ENCODE measurements at regions not wholly inside any gene's neighbourhood (a gene's known extent, or its start where the extent isn't known, plus 50 kb on each side); places are given as distances from the start of the nearest gene placed in this dataset.

DNA sequence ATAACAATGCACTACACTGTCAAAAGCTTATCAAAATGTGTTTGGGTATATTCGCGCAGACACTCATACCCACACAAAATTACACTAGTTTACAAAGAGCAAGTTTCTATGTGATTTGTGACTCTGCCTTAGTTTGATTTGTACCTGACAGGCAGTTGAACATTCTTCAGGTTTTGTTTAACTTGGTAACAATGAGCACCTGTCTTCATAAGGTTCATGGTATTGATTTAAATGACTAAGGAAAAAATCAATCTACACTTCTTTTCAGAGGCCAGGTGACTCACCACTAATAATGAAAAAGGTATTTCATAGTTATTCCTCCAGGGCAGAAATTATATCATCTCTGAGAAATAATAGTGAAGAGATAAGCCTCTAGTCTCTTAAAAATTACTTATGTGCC lies 1114.6 kb upstream of the AGA start:
- H3K27me3 ChIP-seq (ENCODE audit: control insufficient read depth in 1 of 2, insufficient read depth in 2 of 2, low read length in 2 of 2) = no peaks in the 10 kb centered on the region
- no peaks in the 10 kb centered on the region for H3K79me2 ChIP-seq (ENCODE audit: insufficient read depth, low read length)
- no peak overlapping the region for H3K4me2 ChIP-seq (ENCODE audit: low read depth, low read length)
- ChIA-PET POLR2A (no interaction called here), CTCF (ENCODE audit: low intra/inter-chr PET ratio, low total read pairs) (no interaction called here)
- H4K20me1 ChIP-seq (ENCODE audit: insufficient read depth, low read length) = no peaks in the 10 kb centered on the region
- no peak overlapping the region for H3K27ac ChIP-seq (ENCODE audit: extremely low read length, insufficient read depth, low read length)
- intact Hi-C loops (cut with micrococcal nuclease; ENCODE audit: unreplicated experiment) (no loop called here), in situ Hi-C loops (cut with HindIII; ENCODE audit: extremely low pct_ligation_motif_present, low pct_unique_long_range_greater_than_20kb) (no loop called here)
- H3K9me3 ChIP-seq (ENCODE audit: low read length) = no peaks in the 10 kb centered on the region; the same call in 1 of the 2 replicates
- FAIRE-seq (no peak), ATAC-seq (no peak), DNase-seq (ENCODE audit: low spot score) (peak; percentile 21)
- TF ChIP-seq KAT2B (IDR thresholded peaks at IDR 0.05; ENCODE audit: borderline replicate concordance, low read depth, low read length) = peak; percentile 51; the same call in 1 of the 2 replicates
- no peak for TF ChIP-seq HMG20B (CRISPR knock-in tag; conservative IDR thresholded peaks at IDR 0.05)
- TF ChIP-seq EP300 (IDR thresholded peaks at IDR 0.05; ENCODE audit: low read depth in 2 of 2, low read length in 2 of 2) = 0 out of 4 replicates have a peak, but pooled peaks of 1 of the 2 experiments have one; percentile 5
- TF ChIP-seq EP300 (CRISPR knock-in tag; IDR thresholded peaks at IDR 0.05; ENCODE audit: borderline replicate concordance) = no peak
- no peak for TF ChIP-seq SOX13 (IDR thresholded peaks at IDR 0.05)
- TF ChIP-seq SOX13 (CRISPR knock-in tag; conservative IDR thresholded peaks at IDR 0.05 in 1 of 2, IDR thresholded peaks at IDR 0.05 in 1 of 2) = peak in 1 of 2 experiments; percentile 50; a peak in 1 of 4 replicates
- 0 out of 2 replicates have a peak, but pooled peaks have one; percentile 20 for TF ChIP-seq NFE2L2 (IDR thresholded peaks at IDR 0.05; ENCODE audit: low read length)
- TF ChIP-seq, protein P1, sequence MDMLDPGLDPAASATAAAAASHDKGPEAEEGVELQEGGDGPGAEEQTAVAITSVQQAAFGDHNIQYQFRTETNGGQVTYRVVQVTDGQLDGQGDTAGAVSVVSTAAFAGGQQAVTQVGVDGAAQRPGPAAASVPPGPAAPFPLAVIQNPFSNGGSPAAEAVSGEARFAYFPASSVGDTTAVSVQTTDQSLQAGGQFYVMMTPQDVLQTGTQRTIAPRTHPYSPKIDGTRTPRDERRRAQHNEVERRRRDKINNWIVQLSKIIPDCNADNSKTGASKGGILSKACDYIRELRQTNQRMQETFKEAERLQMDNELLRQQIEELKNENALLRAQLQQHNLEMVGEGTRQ (IDR thresholded peaks at IDR 0.05; ENCODE audit: low read depth, low read length) = no peak
- TF ChIP-seq, protein P1 (CRISPR knock-in tag; IDR thresholded peaks at IDR 0.05; ENCODE audit: borderline replicate concordance) = no peak
- TF ChIP-seq ELF4 (CRISPR knock-in tag; IDR thresholded peaks at IDR 0.05; ENCODE audit: borderline replicate concordance) = no peak
- TF ChIP-seq, protein P2, sequence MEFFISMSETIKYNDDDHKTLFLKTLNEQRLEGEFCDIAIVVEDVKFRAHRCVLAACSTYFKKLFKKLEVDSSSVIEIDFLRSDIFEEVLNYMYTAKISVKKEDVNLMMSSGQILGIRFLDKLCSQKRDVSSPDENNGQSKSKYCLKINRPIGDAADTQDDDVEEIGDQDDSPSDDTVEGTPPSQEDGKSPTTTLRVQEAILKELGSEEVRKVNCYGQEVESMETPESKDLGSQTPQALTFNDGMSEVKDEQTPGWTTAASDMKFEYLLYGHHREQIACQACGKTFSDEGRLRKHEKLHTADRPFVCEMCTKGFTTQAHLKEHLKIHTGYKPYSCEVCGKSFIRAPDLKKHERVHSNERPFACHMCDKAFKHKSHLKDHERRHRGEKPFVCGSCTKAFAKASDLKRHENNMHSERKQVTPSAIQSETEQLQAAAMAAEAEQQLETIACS (CRISPR knock-in tag; IDR thresholded peaks at IDR 0.05) = no peak
- no peaks in the 10 kb centered on the region for H3K36me3 ChIP-seq (replicated peaks in 1 of 2; ENCODE audit: control insufficient read depth in 1 of 2, insufficient read depth in 2 of 2, low read length in 2 of 2)
- no TSS peak for BruUV-seq (replicated peaks)
- no peak overlapping the region for H2AFZ ChIP-seq (ENCODE audit: low read length)
- no peaks in the 10 kb centered on the region for H3K4me1 ChIP-seq (ENCODE audit: insufficient read depth, low read length)
- no peak overlapping the region for H3K4me3 ChIP-seq (replicated peaks in 1 of 3; ENCODE audit: insufficient read depth in 1 of 3, low read depth in 2 of 3, low read length in 3 of 3)
- 0% methylated on average over 2 of the region's 2 CpGs for WGBS (ENCODE audit: low lambda C conversion rate)
- H3K9ac ChIP-seq (ENCODE audit: insufficient read depth, low read depth, low read length) = no peak overlapping the region

Data from HepG2 (cell line).